Pancreas (tissue), 10 donors: ENCODE measurements at regions not wholly inside any gene's neighbourhood (a gene's known extent, or its start where the extent isn't known, plus 50 kb on each side); places are given as distances from the start of the nearest gene placed in this dataset.

Source experiments
- ATAC-seq, 4 donors: fragments of 200-7000 bp; cut with Tn5 transposase; one replicate each; pipeline versions ENCODE4 v1.8.0 to v1.9.1; 2020; ENCODE audit warnings: mild to moderate bottlenecking in 4 of 4, moderate library complexity in 4 of 4
- DNase-seq, 6 donors: peaks; one replicate each; pipeline ENCODE4 v3.0.0-alpha.2; 2020
- FAIRE-seq: peaks from 2 replicates; lab custom pipeline; 2012; peaks lifted over from hg19 to GRCh38; lab: Jason Lieb, UNC
- H3K27ac ChIP-seq, 4 donors: fragments of 200-600 bp; sonication (generic); 1 replicate in 3 of 4; 2 replicates in 1 of 4; pipeline versions ENCODE4 v1.5.0 to v1.8.0; 2020
- H3K27me3 ChIP-seq, 4 donors: fragments of 200-600 bp; one replicate each; pipeline ENCODE4 v1.8.0; 2021
- H3K36me3 ChIP-seq, 3 donors: fragments of 200-600 bp; sonication (generic) in 1 of 3; one replicate each; pipeline versions ENCODE4 v1.5.0 to v1.8.0; 2020 to 2021
- H3K4me1 ChIP-seq, 3 donors: fragments of 200-600 bp; one replicate each; pipeline ENCODE4 v1.8.0; 2021
- H3K4me3 ChIP-seq, 4 donors: fragments of 200-600 bp; sonication (generic) in 2 of 4; one replicate each; pipeline versions ENCODE4 v1.5.0 to v1.8.0; 2020 to 2021
- H3K9me3 ChIP-seq, 4 donors: fragments of 200-600 bp; one replicate each; pipeline ENCODE4 v1.8.0; 2021
- WGBS, 2 donors: extraction: QIAGEN DNeasy Blood & Tissue Kit; methylation state at CpG; one replicate each; pipeline ENCODE4 v1.1.7; 2013; 5-methylcytosine and 5-hydroxymethylcytosine counted together
- intact Hi-C, 3 donors: fragments of 100-400 bp; cut with DNase I; formaldehyde crosslinking; loops; one replicate each; pipeline versions ENCODE4 v1.11.1 to v1.14.2; 2022
- TF ChIP-seq, protein P1 (sequence below), 4 donors: fragments of 200-600 bp; sonication (generic) in 3 of 4; IDR thresholded peaks; one replicate each; pipeline versions ENCODE4 v1.5.0 to v1.8.0; 2021; ENCODE audit warnings: antibody characterized with exemption in 4 of 4
- donor health status: healthy with polysubstance abuse.
- donor health status: DM: no; HTN: no; CAD: no; lungs with moderate emphysema.
- donor health status: DM: no; HTN: no; CAD: no.
- donor health status: control.
- donor health status: control.
- donor health status: Bipolar disorder and iron deficiency.
- donor health status: DM: yes; HTN: yes; CAD: no.
- donor health status: DM: no; HTN: no; CAD: no.
- donor health status: DM: no; HTN: no; CAD: no.
- donor health status: DM: yes; HTN: yes; CAD: no.

DNA sequence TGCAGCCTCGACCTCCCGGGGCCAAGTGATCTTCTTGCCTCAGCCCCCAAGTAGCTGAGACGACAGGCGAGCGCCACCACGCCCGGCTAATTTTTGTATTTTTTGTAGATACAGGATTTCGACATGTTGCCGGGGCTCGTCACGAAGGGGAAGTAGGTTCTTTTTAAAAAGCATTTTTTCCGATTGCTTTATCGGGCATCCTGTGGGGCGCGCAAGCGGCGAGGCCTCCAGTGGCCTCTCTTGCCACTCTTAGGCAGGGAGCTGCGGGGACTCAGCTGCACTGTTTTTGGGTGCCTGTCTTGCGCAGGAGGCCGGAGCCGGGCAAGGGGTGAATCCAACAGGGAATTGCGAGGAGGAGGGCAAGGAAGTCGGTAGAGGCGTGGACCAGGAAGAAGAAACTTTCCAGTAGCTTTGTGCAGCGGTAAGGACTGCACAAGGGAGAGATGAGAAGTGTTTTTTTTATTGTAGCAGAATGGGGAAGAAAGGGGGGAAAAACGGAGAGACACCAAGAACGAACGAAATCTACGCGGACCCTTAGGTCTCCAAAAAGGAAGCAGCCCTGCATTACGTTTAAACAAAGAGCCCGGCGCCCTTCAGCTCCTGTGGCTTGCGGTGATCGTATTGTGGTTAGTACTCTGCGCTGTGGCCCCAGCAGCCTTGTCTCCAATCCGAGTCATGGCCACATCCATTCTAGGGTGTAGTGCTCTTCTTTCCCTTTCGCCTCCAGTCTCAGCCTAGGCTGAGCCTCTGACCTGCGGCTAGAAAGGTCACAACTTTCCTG, 164.8 kb downstream of the PPIAL4G start:
- Histone ChIP-seq H3K4me3 (peak overlapping the region in 2 of 4 donors; percentile 5 to 25), H3K27ac (no peak overlapping the region), H3K27me3 (peaks cover 0 to 30% (median 3%) of the 10 kb centered on the region in 4 donors), H3K9me3 (no peaks in the 10 kb centered on the region), H3K4me1 (no peaks in the 10 kb centered on the region), H3K36me3 (no peaks in the 10 kb centered on the region)
- WGBS, 2 donors: 17 to 26% methylated on average over 39 of the region's 39 CpGs
- ATAC-seq (peak in 2 of 4 donors; percentile 56 to 64), FAIRE-seq (no peak), DNase-seq (no peak)
- TF ChIP-seq, protein P1, sequence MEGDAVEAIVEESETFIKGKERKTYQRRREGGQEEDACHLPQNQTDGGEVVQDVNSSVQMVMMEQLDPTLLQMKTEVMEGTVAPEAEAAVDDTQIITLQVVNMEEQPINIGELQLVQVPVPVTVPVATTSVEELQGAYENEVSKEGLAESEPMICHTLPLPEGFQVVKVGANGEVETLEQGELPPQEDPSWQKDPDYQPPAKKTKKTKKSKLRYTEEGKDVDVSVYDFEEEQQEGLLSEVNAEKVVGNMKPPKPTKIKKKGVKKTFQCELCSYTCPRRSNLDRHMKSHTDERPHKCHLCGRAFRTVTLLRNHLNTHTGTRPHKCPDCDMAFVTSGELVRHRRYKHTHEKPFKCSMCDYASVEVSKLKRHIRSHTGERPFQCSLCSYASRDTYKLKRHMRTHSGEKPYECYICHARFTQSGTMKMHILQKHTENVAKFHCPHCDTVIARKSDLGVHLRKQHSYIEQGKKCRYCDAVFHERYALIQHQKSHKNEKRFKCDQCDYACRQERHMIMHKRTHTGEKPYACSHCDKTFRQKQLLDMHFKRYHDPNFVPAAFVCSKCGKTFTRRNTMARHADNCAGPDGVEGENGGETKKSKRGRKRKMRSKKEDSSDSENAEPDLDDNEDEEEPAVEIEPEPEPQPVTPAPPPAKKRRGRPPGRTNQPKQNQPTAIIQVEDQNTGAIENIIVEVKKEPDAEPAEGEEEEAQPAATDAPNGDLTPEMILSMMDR (IDR thresholded peaks at IDR 0.05): no peak
- intact Hi-C loops: no loop called here

DNA sequence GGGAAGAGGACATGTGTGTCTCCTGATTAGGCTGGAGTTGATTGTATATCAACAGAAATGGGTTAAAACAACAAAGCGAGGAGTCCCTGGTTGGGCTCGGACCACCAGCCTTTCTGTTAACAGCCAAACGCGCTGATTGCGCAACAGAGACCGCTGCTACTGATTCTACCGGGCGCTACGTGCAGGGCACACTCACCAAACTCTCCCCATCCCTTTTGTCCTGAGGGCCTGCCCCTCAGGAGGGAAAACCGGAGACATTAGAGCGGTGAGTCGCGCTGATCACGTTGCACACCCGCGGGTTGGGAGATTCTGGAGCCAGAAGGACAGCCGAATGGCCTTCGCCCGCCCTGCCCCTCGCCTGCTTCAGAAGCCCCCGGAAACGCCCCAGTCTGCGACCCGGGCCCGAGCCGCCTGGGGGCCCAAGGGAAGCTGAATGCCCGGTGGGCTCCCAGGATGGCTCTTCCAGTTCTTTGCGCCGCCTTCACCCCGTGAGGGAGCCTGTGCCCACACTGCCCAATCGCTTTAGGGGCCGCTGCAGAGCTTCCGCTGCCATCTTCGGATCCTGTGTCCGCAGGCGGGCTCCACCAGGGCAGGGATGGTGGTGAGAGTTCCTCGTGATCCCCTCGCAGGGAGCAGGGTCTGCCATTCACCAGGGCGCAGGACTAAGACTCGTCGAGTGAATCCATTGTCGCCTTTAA, 165.4 kb upstream of the NBPF11 start:
- TF ChIP-seq, protein P1 (IDR thresholded peaks at IDR 0.05): no peak
- Histone ChIP-seq H3K27ac (no peak overlapping the region), H3K27me3 (peaks cover 0 to 30% (median 3%) of the 10 kb centered on the region in 4 donors), H3K36me3 (no peaks in the 10 kb centered on the region), H3K4me1 (no peaks in the 10 kb centered on the region), H3K9me3 (no peaks in the 10 kb centered on the region), H3K4me3 (peak overlapping the region in 1 of 4 donors; percentile 25)
- ATAC-seq: peak in 1 of 4 donors; percentile 16
- 16 to 21% methylated on average over 42 of the region's 42 CpGs for WGBS, 2 donors
- FAIRE-seq: no peak
- intact Hi-C loops: no loop called here
- DNase-seq: peak in 1 of 6 donors; percentile 36

DNA sequence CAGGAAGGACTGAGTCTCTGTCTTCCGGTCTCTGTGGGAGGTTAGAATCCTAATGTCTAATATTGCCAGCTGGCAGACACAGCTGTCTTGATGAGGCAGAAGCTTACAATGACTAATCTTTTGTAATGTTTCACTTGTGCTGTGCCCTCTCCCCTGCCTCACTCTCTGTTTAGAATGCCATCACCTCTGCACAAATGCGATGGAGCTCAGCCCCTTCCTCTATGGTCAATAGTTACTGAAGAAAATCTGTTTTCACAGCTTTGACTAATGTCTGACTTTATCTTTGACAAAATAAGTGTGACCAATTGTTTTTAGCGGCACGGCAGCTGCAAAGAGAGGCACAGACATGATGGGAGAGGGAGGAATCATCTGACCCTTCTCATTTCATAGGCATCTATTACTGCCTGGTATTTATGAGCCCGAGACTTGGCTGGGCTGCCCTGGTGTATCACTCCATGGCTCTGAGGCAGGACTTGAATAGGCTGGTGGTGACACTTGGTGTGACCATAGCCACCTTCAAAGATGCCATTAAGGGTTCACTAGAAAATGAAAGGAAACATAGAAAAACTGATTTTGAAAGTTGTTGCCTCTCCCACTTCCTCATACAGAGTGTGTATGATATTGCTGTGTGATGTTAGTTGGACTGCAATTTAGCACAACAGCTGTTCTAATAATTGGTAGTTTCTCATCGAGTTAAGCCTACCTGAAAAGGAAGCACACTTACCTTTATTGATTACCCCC, 163.2 kb upstream of the NBPF11 start:
- no peak for DNase-seq
- Histone ChIP-seq H3K9me3 (no peaks in the 10 kb centered on the region), H3K27ac (no peak overlapping the region), H3K4me1 (no peaks in the 10 kb centered on the region), H3K36me3 (no peaks in the 10 kb centered on the region), H3K27me3 (peaks cover 0 to 44% (median 3%) of the 10 kb centered on the region in 4 donors), H3K4me3 (no peak overlapping the region)
- WGBS, 2 donors: 56 to 60% methylated on average over 6 of the region's 6 CpGs
- TF ChIP-seq, protein P1 (IDR thresholded peaks at IDR 0.05): no peak
- FAIRE-seq: no peak
- ATAC-seq: no peak
- intact Hi-C loops: no loop called here

DNA sequence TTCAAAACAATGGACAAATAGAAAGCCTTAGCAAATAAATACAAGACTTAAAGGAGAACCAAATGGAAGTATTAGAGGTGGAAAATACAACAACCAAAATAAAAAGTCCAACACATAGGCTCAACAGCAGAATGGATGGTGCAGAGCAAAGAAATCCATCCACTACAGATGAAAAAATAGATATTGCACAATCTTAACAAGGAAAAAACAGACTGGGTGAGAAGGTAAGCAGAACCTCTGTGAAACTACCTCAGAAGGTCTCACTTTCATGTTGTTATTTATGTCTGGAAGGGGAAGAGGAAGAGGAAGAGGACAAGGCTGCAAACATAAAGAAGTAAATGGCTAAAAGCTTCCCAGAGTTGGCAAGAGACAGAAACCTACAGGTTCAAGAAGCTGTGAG, 158.7 kb upstream of the NBPF11 start:
- Histone ChIP-seq H3K9me3 (no peaks in the 10 kb centered on the region), H3K27me3 (peaks cover 0 to 46% (median 6%) of the 10 kb centered on the region in 4 donors), H3K4me3 (no peak overlapping the region), H3K36me3 (no peaks in the 10 kb centered on the region), H3K27ac (no peak overlapping the region), H3K4me1 (no peaks in the 10 kb centered on the region)
- FAIRE-seq: no peak
- intact Hi-C loops: no loop called here
- ATAC-seq: no peak
- TF ChIP-seq, protein P1 (IDR thresholded peaks at IDR 0.05): no peak
- DNase-seq: no peak
